ENCODE measurements at regions not wholly inside any gene's neighbourhood (a gene's known extent, or its start where the extent isn't known, plus 50 kb on each side); places are given as distances from the start of the nearest gene placed in this dataset.
"Not testable (repeated sequence)": the region's sequence is repeated elsewhere in the genome, so short reads cannot be mapped to it uniquely, and the experiment has no call there.

GRCh38 chr6:122859676-122860075 lies 70.6 kb downstream of the SMPDL3A start:
- Histone ChIP-seq H3K36me3 (replicated peaks) (no peaks in the 10 kb centered on the region), H3K4me1 (no peaks in the 10 kb centered on the region), H3K9me3 (no peaks in the 10 kb centered on the region), H3K27me3 (ENCODE audit: low read depth) (no peaks in the 10 kb centered on the region), H3K4me3 (no peak overlapping the region)
- in situ Hi-C loops (cut with MboI; ENCODE audit: low sequenced_read_pairs), result no loop called here
- DNase-seq (ENCODE audit: low spot score in 2 of 2), result no peak

- no peaks in the 10 kb centered on the region for H3K9me3 ChIP-seq
- no peak overlapping the region for H3K4me3 ChIP-seq
- in situ Hi-C loops (cut with MboI; ENCODE audit: low sequenced_read_pairs), result no loop called here
- no peak for DNase-seq (ENCODE audit: low spot score in 2 of 2)
- H3K36me3 ChIP-seq (replicated peaks), result no peaks in the 10 kb centered on the region
- no peaks in the 10 kb centered on the region for H3K27me3 ChIP-seq (ENCODE audit: low read depth)
- no peaks in the 10 kb centered on the region for H3K4me1 ChIP-seq
Measured at GRCh38 chr6:122861594-122861993, 72.5 kb downstream of the SMPDL3A start.

- H3K36me3 ChIP-seq (replicated peaks), result no peaks in the 10 kb centered on the region
- DNase-seq (ENCODE audit: low spot score in 2 of 2), result no peak
- H3K9me3 ChIP-seq, result no peaks in the 10 kb centered on the region
- H3K27me3 ChIP-seq (ENCODE audit: low read depth), result no peaks in the 10 kb centered on the region
- H3K4me1 ChIP-seq, result no peaks in the 10 kb centered on the region
- no peak overlapping the region for H3K4me3 ChIP-seq
- in situ Hi-C loops (cut with MboI; ENCODE audit: low sequenced_read_pairs), result no loop called here
Measured at GRCh38 chr6:122868137-122868536, 79.1 kb downstream of the SMPDL3A start.

GRCh38 chr6:122869437-122870024 lies 80.5 kb downstream of the SMPDL3A start:
- Histone ChIP-seq H3K36me3 (replicated peaks) (no peaks in the 10 kb centered on the region), H3K9me3 (no peaks in the 10 kb centered on the region), H3K4me1 (no peaks in the 10 kb centered on the region), H3K4me3 (no peak overlapping the region), H3K27me3 (ENCODE audit: low read depth) (no peaks in the 10 kb centered on the region)
- DNase-seq (ENCODE audit: low spot score in 2 of 2), result peak; percentile 23 to 35
- in situ Hi-C loops (cut with MboI; ENCODE audit: low sequenced_read_pairs), result no loop called here

- Histone ChIP-seq H3K4me3 (no peak overlapping the region), H3K36me3 (replicated peaks) (no peaks in the 10 kb centered on the region), H3K4me1 (no peaks in the 10 kb centered on the region), H3K27me3 (ENCODE audit: low read depth) (no peaks in the 10 kb centered on the region), H3K9me3 (no peaks in the 10 kb centered on the region)
- DNase-seq (ENCODE audit: low spot score in 2 of 2), result no peak
- in situ Hi-C loops (cut with MboI; ENCODE audit: low sequenced_read_pairs), result no loop called here
Measured at GRCh38 chr6:122871079-122871478, 82.0 kb downstream of the SMPDL3A start.

GRCh38 chr6:122872311-122872710 lies 83.3 kb downstream of the SMPDL3A start:
- H3K4me3 ChIP-seq, result no peak overlapping the region
- H3K4me1 ChIP-seq, result no peaks in the 10 kb centered on the region
- H3K36me3 ChIP-seq (replicated peaks), result no peaks in the 10 kb centered on the region
- H3K27me3 ChIP-seq (ENCODE audit: low read depth), result no peaks in the 10 kb centered on the region
- DNase-seq (ENCODE audit: low spot score in 2 of 2), result no peak
- in situ Hi-C loops (cut with MboI; ENCODE audit: low sequenced_read_pairs), result no loop called here
- H3K9me3 ChIP-seq, result no peaks in the 10 kb centered on the region

- Histone ChIP-seq H3K9me3 (no peaks in the 10 kb centered on the region), H3K27me3 (ENCODE audit: low read depth) (no peaks in the 10 kb centered on the region), H3K4me3 (no peak overlapping the region), H3K36me3 (replicated peaks) (no peaks in the 10 kb centered on the region), H3K4me1 (no peaks in the 10 kb centered on the region)
- DNase-seq (ENCODE audit: low spot score in 2 of 2), result no peak
- in situ Hi-C loops (cut with MboI; ENCODE audit: low sequenced_read_pairs), result no loop called here
Measured at GRCh38 chr6:122877302-122877701, 88.2 kb downstream of the SMPDL3A start.

GRCh38 chr6:122878796-122879195 lies 89.7 kb downstream of the SMPDL3A start:
- Histone ChIP-seq H3K4me3 (no peak overlapping the region), H3K36me3 (replicated peaks) (no peaks in the 10 kb centered on the region), H3K4me1 (no peaks in the 10 kb centered on the region), H3K9me3 (no peaks in the 10 kb centered on the region), H3K27me3 (ENCODE audit: low read depth) (no peaks in the 10 kb centered on the region)
- no peak for DNase-seq (ENCODE audit: low spot score in 2 of 2)
- in situ Hi-C loops (cut with MboI; ENCODE audit: low sequenced_read_pairs), result no loop called here

- no peaks in the 10 kb centered on the region for H3K36me3 ChIP-seq (replicated peaks)
- no peak for DNase-seq (ENCODE audit: low spot score in 2 of 2)
- no peak overlapping the region for H3K4me3 ChIP-seq
- H3K27me3 ChIP-seq (ENCODE audit: low read depth), result no peaks in the 10 kb centered on the region
- no peaks in the 10 kb centered on the region for H3K4me1 ChIP-seq
- no peaks in the 10 kb centered on the region for H3K9me3 ChIP-seq
- in situ Hi-C loops (cut with MboI; ENCODE audit: low sequenced_read_pairs), result no loop called here
Measured at GRCh38 chr6:122886481-122886880, 97.4 kb downstream of the SMPDL3A start.

- Histone ChIP-seq H3K36me3 (replicated peaks) (no peaks in the 10 kb centered on the region), H3K4me3 (no peak overlapping the region), H3K4me1 (no peaks in the 10 kb centered on the region), H3K27me3 (ENCODE audit: low read depth) (no peaks in the 10 kb centered on the region), H3K9me3 (no peaks in the 10 kb centered on the region)
- no peak for DNase-seq (ENCODE audit: low spot score in 2 of 2)
- in situ Hi-C loops (cut with MboI; ENCODE audit: low sequenced_read_pairs), result no loop called here
Measured at GRCh38 chr6:122887941-122888340, 98.9 kb downstream of the SMPDL3A start.

- H3K4me1 ChIP-seq; in situ Hi-C loops (cut with MboI; ENCODE audit: low sequenced_read_pairs); DNase-seq (ENCODE audit: low spot score in 2 of 2); H3K4me3 ChIP-seq; H3K36me3 ChIP-seq (replicated peaks); H3K27me3 ChIP-seq (ENCODE audit: low read depth); H3K9me3 ChIP-seq: not testable (repeated sequence)
Measured at GRCh38 chr6:122888680-122889079, 99.6 kb downstream of the SMPDL3A start.

GRCh38 chr6:122890250-122890649 lies 101.2 kb downstream of the SMPDL3A start:
- Histone ChIP-seq H3K36me3 (replicated peaks) (no peaks in the 10 kb centered on the region), H3K27me3 (ENCODE audit: low read depth) (no peaks in the 10 kb centered on the region), H3K9me3 (no peaks in the 10 kb centered on the region), H3K4me1 (no peaks in the 10 kb centered on the region), H3K4me3 (no peak overlapping the region)
- in situ Hi-C loops (cut with MboI; ENCODE audit: low sequenced_read_pairs), result no loop called here
- DNase-seq (ENCODE audit: low spot score in 2 of 2), result no peak

GRCh38 chr6:122894791-122895190 lies 101.2 kb upstream of the CLVS2 start:
- H3K27me3 ChIP-seq (ENCODE audit: low read depth), result 0 out of 2 replicates have a peak, but pooled peaks cover 2% of the 10 kb centered on the region
- in situ Hi-C loops (cut with MboI; ENCODE audit: low sequenced_read_pairs), result no loop called here
- H3K4me1 ChIP-seq, result no peaks in the 10 kb centered on the region
- no peak for DNase-seq (ENCODE audit: low spot score in 2 of 2)
- H3K36me3 ChIP-seq (replicated peaks), result no peaks in the 10 kb centered on the region
- H3K4me3 ChIP-seq, result no peak overlapping the region
- no peaks in the 10 kb centered on the region for H3K9me3 ChIP-seq

- Histone ChIP-seq H3K36me3 (replicated peaks) (no peaks in the 10 kb centered on the region), H3K4me1 (no peaks in the 10 kb centered on the region), H3K4me3 (no peak overlapping the region), H3K9me3 (no peaks in the 10 kb centered on the region), H3K27me3 (ENCODE audit: low read depth) (peaks cover 7% of the 10 kb centered on the region; the same call in 1 of the 2 replicates)
- in situ Hi-C loops (cut with MboI; ENCODE audit: low sequenced_read_pairs), result no loop called here
- peak in 1 of 2 experiments; percentile 4 for DNase-seq (ENCODE audit: low spot score in 2 of 2)
Measured at GRCh38 chr6:122902326-122902725, 93.7 kb upstream of the CLVS2 start.

GRCh38 chr6:122903266-122903915 lies 92.6 kb upstream of the CLVS2 start:
- no peaks in the 10 kb centered on the region for H3K4me1 ChIP-seq
- no peaks in the 10 kb centered on the region for H3K9me3 ChIP-seq
- in situ Hi-C loops (cut with MboI; ENCODE audit: low sequenced_read_pairs), result no loop called here
- H3K4me3 ChIP-seq, result no peak overlapping the region
- H3K36me3 ChIP-seq (replicated peaks), result no peaks in the 10 kb centered on the region
- peaks cover 5% of the 10 kb centered on the region; the same call in 1 of the 2 replicates for H3K27me3 ChIP-seq (ENCODE audit: low read depth)
- DNase-seq (ENCODE audit: low spot score in 2 of 2), result no peak

Data from HAP-1 (cell line).